SU-DHL-6 (cell line): ENCODE measurements at regions not wholly inside any gene's neighbourhood (a gene's known extent, or its start where the extent isn't known, plus 50 kb on each side); places are given as distances from the start of the nearest gene placed in this dataset.

Source experiments
- H2AFZ ChIP-seq: fragments of 200-600 bp; sonication (generic); 2 replicates; pipeline ENCODE4 v1.6.1; 2014; ENCODE audit warnings: low read depth, mild to moderate bottlenecking, moderate library complexity, mixed read lengths, antibody characterized with exemption, low read length; ENCODE audit not compliant: severe bottlenecking
- H3F3A ChIP-seq: fragments of 200-600 bp; shearing (Covaris generic); 2 replicates; pipeline ENCODE4 v1.6.0; 2016; ENCODE audit warnings: antibody characterized with exemption, mild to moderate bottlenecking; ENCODE audit not compliant: insufficient read depth
- H3K27ac ChIP-seq: fragments of 200-600 bp; sonication (generic); 2 replicates; pipeline ENCODE4 v1.5.1; 2016; ENCODE audit warnings: low read depth, mild to moderate bottlenecking, low read length, moderate library complexity, mixed read lengths
- H3K27me3 ChIP-seq: fragments of 200-600 bp; sonication (generic), shearing (Covaris generic); 2 replicates; pipeline ENCODE4 v1.6.0; 2014; ENCODE audit warnings: mild to moderate bottlenecking, low read length
- H3K36me3 ChIP-seq: fragments of 200-600 bp; sonication (generic); 2 replicates; pipeline ENCODE4 v1.6.1; 2014; ENCODE audit warnings: mild to moderate bottlenecking, low read length, mixed read lengths
- H3K4me2 ChIP-seq: fragments of 300-600, 200-600 bp; shearing (Covaris generic), sonication (generic); 2 replicates; pipeline ENCODE4 v1.6.0; 2014; ENCODE audit warnings: low read length, low read depth, mild to moderate bottlenecking; ENCODE audit not compliant: poor library complexity, severe bottlenecking
- H3K4me3 ChIP-seq: fragments of 200-600 bp; sonication (generic); 2 replicates; pipeline ENCODE4 v1.5.1; 2014; ENCODE audit warnings: antibody characterized with exemption, low read length, mild to moderate bottlenecking, mixed read lengths; ENCODE audit not compliant: insufficient read depth, poor library complexity, severe bottlenecking
- H3K79me2 ChIP-seq: fragments of 200-600 bp; sonication (generic); 2 replicates; pipeline ENCODE4 v1.6.1; 2014; ENCODE audit warnings: mild to moderate bottlenecking, low read length, moderate library complexity; ENCODE audit not compliant: insufficient read depth
- H3K9ac ChIP-seq: fragments of 200-600 bp; sonication (generic); 2 replicates; pipeline ENCODE4 v1.7.0; 2014; ENCODE audit warnings: mild to moderate bottlenecking, low read length
- H3K9me2 ChIP-seq: fragments of 200-600 bp; sonication (generic); replicated peaks from 2 replicates; pipeline ENCODE4 v1.6.1; 2014; ENCODE audit warnings: low read length; ENCODE audit not compliant: insufficient read depth
- H3K9me3 ChIP-seq: fragments of 200-600 bp; sonication (generic); 2 replicates; pipeline ENCODE4 v1.6.1; 2014; ENCODE audit warnings: low read length, mixed read lengths; ENCODE audit not compliant: insufficient read depth
- H4K20me1 ChIP-seq: fragments of 200-600 bp; sonication (generic); 2 replicates; pipeline ENCODE4 v1.6.1; 2014; ENCODE audit warnings: low read depth, mild to moderate bottlenecking, antibody characterized with exemption, low read length, moderate library complexity, mixed read lengths
- EZH2phosphoT487 ChIP-seq: fragments of 200-600 bp; sonication (generic), shearing (Covaris generic); conservative IDR thresholded peaks from 2 replicates; pipeline ENCODE4 v1.6.1; 2018; ENCODE audit warnings: mild to moderate bottlenecking, antibody characterized with exemption, low read length, moderate library complexity, mixed read lengths
- TF ChIP-seq, protein P1 (sequence below): fragments of 200-600 bp; sonication (generic); IDR thresholded peaks from one replicate; pipeline ENCODE4 v1.5.1; 2017; ENCODE audit warnings: antibody characterized with exemption, mild to moderate bottlenecking, low read length, moderate library complexity; ENCODE audit not compliant: insufficient read depth, poor library complexity, severe bottlenecking

DNA sequence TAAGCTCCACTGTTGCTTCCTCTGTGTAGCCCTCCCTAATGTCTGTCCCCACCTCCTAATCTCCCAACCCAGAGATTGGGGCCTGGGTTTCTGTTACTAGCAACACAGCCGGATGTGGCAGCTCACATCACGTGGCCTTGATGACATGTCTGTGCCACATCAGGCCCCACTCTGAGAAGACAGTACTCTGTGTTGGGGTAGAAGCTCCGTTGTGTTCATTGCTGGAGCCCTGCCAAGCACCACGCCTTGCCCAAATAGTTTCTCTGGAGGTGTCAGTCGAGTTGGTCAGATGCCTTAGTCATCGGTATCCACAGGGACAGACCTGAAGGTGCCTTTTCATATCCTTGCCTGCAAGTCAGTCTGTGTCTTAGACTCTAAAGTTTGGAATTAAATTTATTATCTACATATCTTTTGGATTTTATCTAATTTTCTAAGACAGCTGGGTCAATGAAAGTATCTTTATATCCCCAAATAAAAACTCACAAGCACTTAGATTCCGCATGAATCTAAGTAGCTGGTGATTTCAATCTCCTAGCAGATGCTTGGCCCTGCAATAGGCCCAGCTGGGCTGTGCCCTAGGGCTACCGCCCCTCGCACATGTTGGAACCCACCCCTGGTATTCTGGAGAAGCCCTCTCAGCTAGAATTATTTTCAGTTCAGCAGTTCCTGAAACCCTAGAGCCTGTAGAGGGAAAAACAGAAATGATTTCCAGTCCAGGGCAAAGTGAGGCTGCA is 204.0 kb upstream of the TSHZ3 start:
- no peak overlapping the region for H3K4me2 ChIP-seq
- no peaks in the 10 kb centered on the region for H3K79me2 ChIP-seq
- H3F3A ChIP-seq = no peaks in the 10 kb centered on the region
- no peak overlapping the region for H3K4me3 ChIP-seq
- H3K36me3 ChIP-seq = no peaks in the 10 kb centered on the region
- no peak overlapping the region for H3K9ac ChIP-seq
- no peak overlapping the region for H2AFZ ChIP-seq
- TF ChIP-seq EZH2phosphoT487 = no peak
- TF ChIP-seq, protein P1, sequence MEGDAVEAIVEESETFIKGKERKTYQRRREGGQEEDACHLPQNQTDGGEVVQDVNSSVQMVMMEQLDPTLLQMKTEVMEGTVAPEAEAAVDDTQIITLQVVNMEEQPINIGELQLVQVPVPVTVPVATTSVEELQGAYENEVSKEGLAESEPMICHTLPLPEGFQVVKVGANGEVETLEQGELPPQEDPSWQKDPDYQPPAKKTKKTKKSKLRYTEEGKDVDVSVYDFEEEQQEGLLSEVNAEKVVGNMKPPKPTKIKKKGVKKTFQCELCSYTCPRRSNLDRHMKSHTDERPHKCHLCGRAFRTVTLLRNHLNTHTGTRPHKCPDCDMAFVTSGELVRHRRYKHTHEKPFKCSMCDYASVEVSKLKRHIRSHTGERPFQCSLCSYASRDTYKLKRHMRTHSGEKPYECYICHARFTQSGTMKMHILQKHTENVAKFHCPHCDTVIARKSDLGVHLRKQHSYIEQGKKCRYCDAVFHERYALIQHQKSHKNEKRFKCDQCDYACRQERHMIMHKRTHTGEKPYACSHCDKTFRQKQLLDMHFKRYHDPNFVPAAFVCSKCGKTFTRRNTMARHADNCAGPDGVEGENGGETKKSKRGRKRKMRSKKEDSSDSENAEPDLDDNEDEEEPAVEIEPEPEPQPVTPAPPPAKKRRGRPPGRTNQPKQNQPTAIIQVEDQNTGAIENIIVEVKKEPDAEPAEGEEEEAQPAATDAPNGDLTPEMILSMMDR = no peak
- H3K9me3 ChIP-seq = no peaks in the 10 kb centered on the region
- no peaks in the 10 kb centered on the region for H4K20me1 ChIP-seq
- H3K9me2 ChIP-seq = no peaks in the 10 kb centered on the region
- H3K27me3 ChIP-seq = no peaks in the 10 kb centered on the region
- H3K27ac ChIP-seq = no peak overlapping the region

DNA sequence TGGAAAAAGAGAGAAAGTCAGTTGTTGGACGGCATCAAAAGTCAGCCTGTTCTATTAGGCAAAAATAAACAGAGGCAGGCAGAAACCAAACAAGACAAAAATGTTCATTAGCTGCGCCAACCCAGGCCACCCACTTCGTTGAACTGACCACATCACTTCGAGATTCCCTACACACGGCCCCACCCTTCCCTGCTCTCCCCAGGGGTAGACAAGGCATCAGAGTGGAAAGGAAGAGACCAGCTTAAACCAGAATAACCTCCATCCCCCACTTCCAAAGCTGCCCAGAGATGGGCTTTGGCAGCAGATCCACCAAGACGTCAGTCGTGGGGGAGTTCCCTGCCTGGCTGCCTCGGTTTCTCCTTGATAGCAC is 204.6 kb upstream of the TSHZ3 start:
- Histone ChIP-seq H3K27me3 (no peaks in the 10 kb centered on the region), H2AFZ (no peak overlapping the region), H3K27ac (no peak overlapping the region), H3K9me3 (no peaks in the 10 kb centered on the region), H4K20me1 (no peaks in the 10 kb centered on the region), H3K4me3 (no peak overlapping the region), H3K9ac (no peak overlapping the region), H3K4me2 (no peak overlapping the region), H3K79me2 (no peaks in the 10 kb centered on the region), H3K9me2 (no peaks in the 10 kb centered on the region), H3F3A (no peaks in the 10 kb centered on the region), H3K36me3 (no peaks in the 10 kb centered on the region)
- TF ChIP-seq, protein P1 = no peak

DNA sequence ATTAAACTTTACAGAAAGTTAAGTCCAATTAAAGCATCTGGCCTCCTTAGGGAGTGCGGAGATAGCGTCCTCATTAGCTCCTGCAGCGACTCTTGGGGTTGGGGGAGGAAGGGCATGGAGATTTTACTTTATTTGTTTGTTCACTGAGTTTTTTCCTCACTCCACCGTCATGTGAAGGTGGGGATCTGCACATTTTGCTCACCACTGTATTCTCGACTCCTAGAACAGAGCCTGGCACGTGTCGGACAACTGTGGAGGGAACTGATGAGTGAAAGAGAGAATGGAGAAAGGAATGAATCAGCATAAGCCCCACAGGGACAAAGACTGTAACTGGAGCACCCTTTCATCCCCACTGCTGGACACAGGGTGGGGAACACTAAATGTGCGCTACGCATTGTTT is 205.1 kb upstream of the TSHZ3 start:
- Histone ChIP-seq H3K4me3 (no peak overlapping the region), H3K27ac (no peak overlapping the region), H3K9ac (no peak overlapping the region), H3F3A (no peaks in the 10 kb centered on the region), H3K36me3 (no peaks in the 10 kb centered on the region), H3K79me2 (no peaks in the 10 kb centered on the region), H2AFZ (no peak overlapping the region), H4K20me1 (no peaks in the 10 kb centered on the region), H3K9me3 (no peaks in the 10 kb centered on the region), H3K27me3 (no peaks in the 10 kb centered on the region), H3K9me2 (no peaks in the 10 kb centered on the region), H3K4me2 (no peak overlapping the region)
- TF ChIP-seq EZH2phosphoT487 = no peak
- TF ChIP-seq, protein P1 = no peak
